GM12892 (cell line): ENCODE measurements at regions not wholly inside any gene's neighbourhood (a gene's known extent, or its start where the extent isn't known, plus 50 kb on each side); places are given as distances from the start of the nearest gene placed in this dataset.

Experiments
- POLR2A ChIP-seq: IDR thresholded peaks from 2 replicates; pipeline ENCODE4 v1.6.1; 2011; ENCODE audit warnings: low read depth, low read length, control low read depth
- POLR2AphosphoS5 ChIP-seq: IDR thresholded peaks from 2 replicates; pipeline ENCODE4 v1.6.1; 2011; ENCODE audit warnings: low read depth, low read length, control low read depth
- TAF1 ChIP-seq: IDR thresholded peaks from 2 replicates; pipeline ENCODE4 v1.6.1; 2011; ENCODE audit warnings: low read depth, mild to moderate bottlenecking, control low read depth, low read length, borderline replicate concordance

DNA sequence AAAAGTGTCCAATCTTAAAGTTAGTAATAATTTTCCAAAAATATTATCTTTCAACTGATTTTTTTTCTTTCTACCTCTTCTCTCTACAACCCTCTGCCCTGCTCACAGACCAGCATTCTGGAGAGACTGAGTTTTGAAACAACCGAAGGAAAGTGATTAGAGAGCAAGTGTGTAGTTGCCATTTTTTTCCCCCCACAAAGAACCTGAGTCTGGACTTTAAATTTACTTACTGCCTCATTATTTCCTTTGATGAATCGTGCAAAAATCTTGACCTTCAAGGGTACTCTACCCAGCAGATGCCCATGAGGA lies 63.4 kb upstream of the NEUROD1 start:
- TF ChIP-seq POLR2AphosphoS5: no peak
- TF ChIP-seq TAF1: no peak
- no peak for TF ChIP-seq POLR2A
